Hypothalamus (tissue), 51 donors: ENCODE measurements at regions not wholly inside any gene's neighbourhood (a gene's known extent, or its start where the extent isn't known, plus 50 kb on each side); places are given as distances from the start of the nearest gene placed in this dataset.
"Not testable (repeated sequence)": the region's sequence is repeated elsewhere in the genome, so short reads cannot be mapped to it uniquely, and the experiment has no call there.

Experiments used
- DNase-seq, 51 donors: peaks; one replicate each; lab custom pipeline; 2025; lab: John Stamatoyannopoulos, UW

GRCh38 chrY:13756615-13757014 lies 52.9 kb downstream of the TMSB4Y start:
- no peak for DNase-seq

GRCh38 chrY:13766040-13766439 lies 62.3 kb downstream of the TMSB4Y start:
- DNase-seq, result no peak

DNA sequence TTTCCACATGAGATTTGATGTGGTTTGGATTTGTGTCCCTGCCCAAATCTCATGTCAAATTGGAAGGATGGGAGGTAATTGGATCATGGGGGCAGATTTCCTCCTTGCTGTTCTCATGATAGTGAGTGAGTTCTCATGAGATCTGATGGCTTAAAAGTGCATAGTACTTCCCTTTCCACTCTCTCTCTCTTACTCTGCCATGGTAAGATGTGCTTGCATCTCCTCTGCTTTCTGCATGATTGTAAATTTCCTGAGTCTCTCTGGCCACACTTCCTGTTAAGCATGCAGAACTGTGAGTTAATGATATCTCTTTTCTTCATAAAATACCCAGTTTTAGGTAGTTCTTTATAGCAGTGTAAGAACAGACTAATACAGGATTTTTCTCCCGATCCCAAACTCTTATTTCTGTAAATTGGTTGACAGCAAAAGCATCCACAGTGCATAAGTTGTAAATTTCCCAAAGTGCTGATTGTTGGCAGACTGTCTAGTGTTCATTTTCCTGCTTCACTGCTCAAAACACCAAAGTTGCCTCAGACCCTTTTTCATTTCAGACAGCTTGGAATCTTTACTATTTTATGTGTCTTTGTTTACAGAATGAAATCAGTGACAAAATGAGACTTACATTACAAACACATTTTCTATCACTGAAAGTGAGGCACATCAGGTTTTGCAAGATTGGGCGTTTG lies 86.6 kb downstream of the TMSB4Y start:
- no peak for DNase-seq

- no peak for DNase-seq
Observed at GRCh38 chrY:13795067-13795466, 91.4 kb downstream of the TMSB4Y start.

DNA sequence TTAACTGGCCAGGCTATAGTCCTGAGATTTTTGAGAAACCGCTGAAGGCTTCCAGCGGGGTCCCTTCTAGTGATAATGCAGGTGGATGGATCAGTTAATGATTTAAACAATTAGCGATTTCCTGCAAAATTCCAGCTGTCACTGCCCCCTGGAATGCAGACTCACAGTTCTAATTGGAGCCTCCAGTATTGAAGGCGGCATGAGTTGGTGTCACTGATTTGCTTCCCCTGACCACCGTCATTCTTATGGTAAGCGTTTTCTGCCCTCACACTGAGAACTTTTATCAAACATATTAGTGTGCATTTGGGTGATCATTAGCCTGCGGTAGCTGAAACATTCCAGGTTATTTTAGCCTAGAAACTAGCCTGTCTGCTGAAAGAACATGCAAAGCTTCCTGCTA lies 99.1 kb downstream of the TMSB4Y start:
- DNase-seq, result no peak

- DNase-seq, result no peak
Observed at GRCh38 chrY:13803424-13803823, 99.7 kb downstream of the TMSB4Y start.

- DNase-seq, result peak in 4 of 51 donors; percentile 0 to 1 (median 0)
Observed at GRCh38 chrY:13804124-13805056, 100.7 kb downstream of the TMSB4Y start.

GRCh38 chrY:13805057-13805735 lies 101.5 kb downstream of the TMSB4Y start:
- DNase-seq, result no peak

- DNase-seq, result no peak
Observed at GRCh38 chrY:13805736-13806067, 102.0 kb downstream of the TMSB4Y start.

DNA sequence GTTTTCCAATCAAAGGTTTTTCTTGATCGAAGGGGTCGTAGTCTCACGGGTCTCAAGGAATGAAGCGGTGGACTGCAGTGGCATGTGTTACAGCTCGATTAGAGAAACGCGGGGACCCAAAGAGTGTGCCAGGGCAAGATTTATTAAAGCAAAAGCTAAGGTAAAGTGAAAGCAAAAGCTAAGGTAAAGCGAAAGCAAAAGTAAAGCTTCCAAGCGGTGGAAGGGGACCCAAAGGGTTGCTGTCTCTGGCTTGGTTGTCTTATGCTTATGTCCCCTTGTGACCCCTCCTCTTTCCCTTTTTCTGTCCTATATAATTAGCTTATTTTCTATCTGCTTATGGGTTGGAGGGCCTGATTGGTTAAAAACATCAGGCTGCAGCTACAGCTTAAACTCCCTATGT lies 126.4 kb downstream of the TMSB4Y start:
- DNase-seq, result no peak

DNA sequence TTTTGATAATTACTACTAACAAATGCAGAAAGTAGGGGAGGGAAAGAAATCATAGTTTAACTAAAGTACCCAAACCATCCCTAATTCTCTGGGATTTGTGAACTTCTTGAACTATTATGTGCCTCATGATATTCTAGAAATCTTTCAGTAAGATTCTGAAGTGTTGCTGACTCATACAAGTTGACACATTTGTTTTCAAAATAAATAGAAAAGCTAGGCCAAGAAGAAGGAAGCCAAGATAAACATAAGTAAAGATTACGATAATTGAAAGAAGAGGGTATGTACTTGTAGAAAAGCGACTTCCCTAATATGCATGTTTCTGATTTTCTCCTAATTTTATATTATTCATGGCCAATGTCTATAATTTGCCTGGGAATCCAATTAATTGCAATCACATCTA lies 140.7 kb downstream of the TMSB4Y start:
- DNase-seq, result no peak

GRCh38 chrY:13845276-13845675 lies 141.0 kb downstream of the VCY start:
- DNase-seq, result no peak

GRCh38 chrY:13869611-13870010 lies 116.7 kb downstream of the VCY start:
- DNase-seq, result no peak

GRCh38 chrY:13871426-13871825 lies 114.8 kb downstream of the VCY start:
- DNase-seq, result no peak

- no peak for DNase-seq
Observed at GRCh38 chrY:13872696-13873095, 113.6 kb downstream of the VCY start.

DNA sequence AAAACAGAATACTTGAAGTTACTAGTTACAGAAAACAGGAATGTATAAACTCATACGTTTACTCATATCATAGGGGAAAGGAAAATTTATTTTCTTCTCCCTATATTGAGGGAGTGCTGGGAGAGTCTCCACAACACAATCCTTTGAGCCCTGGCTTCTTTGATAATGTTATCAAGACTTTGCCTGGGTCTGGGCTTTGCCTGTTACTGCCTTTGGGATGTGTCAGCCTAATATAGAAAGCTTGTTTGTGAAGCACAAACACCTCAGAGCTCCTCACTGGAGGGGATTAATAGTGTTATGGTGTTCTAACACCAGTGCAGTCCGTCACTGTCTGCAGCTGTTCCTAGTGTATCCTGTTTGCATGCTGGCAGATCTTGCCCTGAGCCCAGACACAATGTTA lies 107.8 kb downstream of the VCY start:
- DNase-seq, result no peak

- no peak for DNase-seq
Observed at GRCh38 chrY:13881096-13881495, 105.2 kb downstream of the VCY start.

- DNase-seq, result peak in 1 of 51 donors; percentile 2
Observed at GRCh38 chrY:13882829-13883228, 103.4 kb downstream of the VCY start.

- not testable (repeated sequence) for DNase-seq
Observed at GRCh38 chrY:13894028-13894427, 92.2 kb downstream of the VCY start.

DNA sequence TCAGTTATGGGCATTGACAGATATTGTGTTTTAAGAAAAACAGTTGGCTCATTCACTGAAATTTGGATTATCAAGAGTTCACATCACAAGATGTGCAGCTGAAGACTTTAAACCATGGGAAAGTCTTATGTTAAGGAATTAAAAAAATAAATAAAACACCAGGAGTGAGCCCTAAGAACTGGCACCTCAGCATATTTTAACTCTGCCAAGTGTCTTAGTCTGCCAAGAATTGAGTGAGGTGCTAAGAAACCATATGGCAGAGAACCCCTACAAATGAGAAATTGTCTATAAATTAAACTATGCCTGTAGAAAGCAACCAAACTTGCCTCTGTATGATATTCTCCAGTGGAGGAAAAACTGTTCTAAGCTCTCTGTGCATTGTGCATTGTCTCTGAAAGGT lies 78.5 kb downstream of the VCY start:
- DNase-seq, result no peak

GRCh38 chrY:13930436-13930835 lies 55.8 kb downstream of the VCY start:
- DNase-seq, result not testable (repeated sequence)
